Stomach (tissue), 8 donors: ENCODE measurements at regions not wholly inside any gene's neighbourhood (a gene's known extent, or its start where the extent isn't known, plus 50 kb on each side); places are given as distances from the start of the nearest gene placed in this dataset.
A peak's percentile ranks its signal among the peaks of the same experiment; 100 is the strongest.

ENCODE experiments used
- DNase-seq, 2 donors: peaks; one replicate each; pipeline versions ENCODE4 v3.0.0 to v3.0.0-alpha.2; 2013 to 2019
- H3K27ac ChIP-seq, 5 donors: fragments of 200-600 bp in 4 of 5; sonication (generic) in 4 of 5; one replicate each; pipeline ENCODE4 v1.5.1; 2013 to 2019; ENCODE audit warnings: mild to moderate bottlenecking in 1 of 5, moderate library complexity in 1 of 5
- H3K27me3 ChIP-seq, 3 donors: fragments of 200-600 bp; sonication (generic); one replicate each; pipeline ENCODE4 v1.5.1; 2017 to 2019; ENCODE audit warnings: mixed run types in 1 of 3
- H3K36me3 ChIP-seq, 4 donors: fragments of 200-600 bp; sonication (generic); 1 replicate in 3 of 4; 2 replicates in 1 of 4; pipeline ENCODE4 v1.5.1; 2016 to 2019
- H3K4me1 ChIP-seq, 4 donors: fragments of 200-600 bp; sonication (generic); one replicate each; pipeline ENCODE4 v1.5.1; 2016 to 2019
- H3K4me3 ChIP-seq, 4 donors: fragments of 200-600 bp; sonication (generic) in 3 of 4; one replicate each; pipeline ENCODE4 v1.5.1; 2016 to 2019; ENCODE audit warnings: mild to moderate bottlenecking in 1 of 4
- H3K9me3 ChIP-seq, 4 donors: fragments of 200-600 bp; sonication (generic); one replicate each; pipeline ENCODE4 v1.5.1; 2016 to 2019
- CTCF ChIP-seq, 7 experiments: fragments of 450-650 bp in 4 of 7; fragments of 200-600 bp in 3 of 7; sonication (generic) in 3 of 7; IDR thresholded peaks; one replicate each; pipeline ENCODE4 v1.5.1; 2016 to 2019; ENCODE audit warnings: antibody characterized with exemption in 7 of 7, control low read depth in 2 of 7, mild to moderate bottlenecking in 1 of 7
- EP300 ChIP-seq: sonication (generic); formaldehyde crosslinking; IDR thresholded peaks from one replicate; pipeline ENCODE4 v1.6.1; 2017; ENCODE audit warnings: antibody characterized with exemption
- POLR2A ChIP-seq, 4 donors: fragments of 450-650 bp; IDR thresholded peaks; one replicate each; pipeline ENCODE4 v1.6.1; 2016; ENCODE audit warnings: antibody characterized with exemption in 4 of 4, control low read depth in 2 of 4, mild to moderate bottlenecking in 1 of 4, moderate library complexity in 1 of 4
- POLR2AphosphoS5 ChIP-seq, 3 donors: sonication (generic); formaldehyde crosslinking; IDR thresholded peaks; one replicate each; pipeline ENCODE4 v1.6.1; 2016; ENCODE audit warnings: antibody characterized with exemption in 3 of 3
- WGBS, 5 donors: extraction: QIAGEN DNeasy Blood & Tissue Kit in 3 of 5; methylation state at CpG; one replicate each; pipeline versions ENCODE4 v1.1.5 to v1.1.7; 2013 to 2018; 5-methylcytosine and 5-hydroxymethylcytosine counted together
- intact Hi-C: fragments of 100-400 bp; cut with DNase I; formaldehyde crosslinking; loops from one replicate; pipeline ENCODE4 v1.15.1; 2023; ENCODE audit warnings: low total_unique reads
- donor health status: healthy with polysubstance abuse.
- donor health status: Bipolar disorder and iron deficiency.
- donor health status: healthy.

- no peak for DNase-seq
- H3K9me3 ChIP-seq, result no peaks in the 10 kb centered on the region
- 75 to 94% (median 90%) methylated on average over 6 to 7 of the region's 7 CpGs for WGBS, 5 donors
- no peaks in the 10 kb centered on the region for H3K4me1 ChIP-seq
- no peak overlapping the region for H3K27ac ChIP-seq
- TF ChIP-seq POLR2AphosphoS5 (IDR thresholded peaks at IDR 0.05), result no peak
- TF ChIP-seq EP300, result no peak
- no peak for TF ChIP-seq POLR2A (IDR thresholded peaks at IDR 0.05)
- TF ChIP-seq CTCF (IDR thresholded peaks at IDR 0.05), result no peak
- intact Hi-C loops, result no loop called here
- no peaks in the 10 kb centered on the region for H3K27me3 ChIP-seq
- no peak overlapping the region for H3K4me3 ChIP-seq
- H3K36me3 ChIP-seq, result no peaks in the 10 kb centered on the region
These were observed 357.5 kb downstream of the SH3GL2 start for GRCh38 chr9:17936365-17936764.

GRCh38 chr9:17938035-17938655 is 359.3 kb downstream of the SH3GL2 start:
- no peak for DNase-seq
- TF ChIP-seq POLR2A (IDR thresholded peaks at IDR 0.05) (no peak), POLR2AphosphoS5 (IDR thresholded peaks at IDR 0.05) (no peak), EP300 (no peak), CTCF (IDR thresholded peaks at IDR 0.05) (no peak)
- intact Hi-C loops, result no loop called here
- Histone ChIP-seq H3K27ac (no peak overlapping the region), H3K9me3 (no peaks in the 10 kb centered on the region), H3K4me3 (no peak overlapping the region), H3K36me3 (no peaks in the 10 kb centered on the region), H3K4me1 (no peaks in the 10 kb centered on the region), H3K27me3 (no peaks in the 10 kb centered on the region)
- 78 to 84% (median 81%) methylated on average over 8 of the region's 8 CpGs for WGBS, 5 donors

GRCh38 chr9:17942498-17942897 is 363.6 kb downstream of the SH3GL2 start:
- TF ChIP-seq POLR2AphosphoS5 (IDR thresholded peaks at IDR 0.05) (no peak), EP300 (no peak)
- no peaks in the 10 kb centered on the region for H3K36me3 ChIP-seq
- no peak overlapping the region for H3K4me3 ChIP-seq
- H3K27me3 ChIP-seq, result no peaks in the 10 kb centered on the region
- 79 to 100% (median 83%) methylated on average over 1 of the region's 1 CpG for WGBS, 5 donors
- no peak overlapping the region for H3K27ac ChIP-seq
- no peaks in the 10 kb centered on the region for H3K4me1 ChIP-seq
- intact Hi-C loops, result no loop called here
- peak in 1 of 2 donors; percentile 9 for DNase-seq
- no peaks in the 10 kb centered on the region for H3K9me3 ChIP-seq

- DNase-seq, result no peak
- Histone ChIP-seq H3K36me3 (no peaks in the 10 kb centered on the region), H3K27ac (no peak overlapping the region), H3K4me1 (no peaks in the 10 kb centered on the region), H3K4me3 (no peak overlapping the region), H3K9me3 (no peaks in the 10 kb centered on the region), H3K27me3 (no peaks in the 10 kb centered on the region)
- 45 to 58% (median 49%) methylated on average over 2 of the region's 2 CpGs for WGBS, 5 donors
- intact Hi-C loops, result no loop called here
- no peak for TF ChIP-seq POLR2A (IDR thresholded peaks at IDR 0.05)
- no peak for TF ChIP-seq POLR2AphosphoS5 (IDR thresholded peaks at IDR 0.05)
- no peak for TF ChIP-seq EP300
- TF ChIP-seq CTCF (IDR thresholded peaks at IDR 0.05), result no peak
These were observed 376.5 kb downstream of the SH3GL2 start for GRCh38 chr9:17955409-17955808.

- Histone ChIP-seq H3K4me3 (no peak overlapping the region), H3K36me3 (no peaks in the 10 kb centered on the region), H3K9me3 (no peaks in the 10 kb centered on the region), H3K27ac (no peak overlapping the region), H3K27me3 (no peaks in the 10 kb centered on the region), H3K4me1 (no peaks in the 10 kb centered on the region)
- WGBS, 5 donors, result 69 to 91% (median 75%) methylated on average over 2 of the region's 2 CpGs
- no peak for DNase-seq
- no peak for TF ChIP-seq POLR2A (IDR thresholded peaks at IDR 0.05)
- TF ChIP-seq POLR2AphosphoS5 (IDR thresholded peaks at IDR 0.05), result no peak
- no peak for TF ChIP-seq EP300
- no peak for TF ChIP-seq CTCF (IDR thresholded peaks at IDR 0.05)
- intact Hi-C loops, result no loop called here
These were observed 379.5 kb downstream of the SH3GL2 start for GRCh38 chr9:17958363-17958762.
